H1 (cell line): ENCODE measurements at regions not wholly inside any gene's neighbourhood (a gene's known extent, or its start where the extent isn't known, plus 50 kb on each side); places are given as distances from the start of the nearest gene placed in this dataset.

Experiments
- CBX5 ChIP-seq: fragments of 300-800, 300-1000 bp; sonication (generic); IDR thresholded peaks from 2 replicates; pipeline ENCODE4 v1.7.1; 2016; ENCODE audit warnings: antibody characterized with exemption, low read length, low read depth
- EP300 ChIP-seq, 2 experiments: IDR thresholded peaks; 1 replicate in 1 of 2; 2 replicates in 1 of 2; pipeline ENCODE4 v1.6.1; 2011 to 2012; ENCODE audit warnings: low read depth in 2 of 2, low read length in 2 of 2, mild to moderate bottlenecking in 2 of 2, borderline replicate concordance in 1 of 2, inconsistent platforms in 1 of 2, moderate library complexity in 1 of 2
- JUND ChIP-seq: IDR thresholded peaks from 2 replicates; pipeline ENCODE4 v1.6.1; 2011; ENCODE audit warnings: mild to moderate bottlenecking, improper control_type of control experiment, low read length
- POU5F1 ChIP-seq: IDR thresholded peaks from 2 replicates; pipeline ENCODE4 v1.6.1; 2011; ENCODE audit warnings: low read depth, mild to moderate bottlenecking, low read length, moderate library complexity
- SIN3A ChIP-seq, 2 experiments: IDR thresholded peaks in 1 of 2; conservative IDR thresholded peaks in 1 of 2; 2 replicates each; pipeline ENCODE4 v1.6.1; 2011 to 2012; ENCODE audit warnings: low read length in 2 of 2, improper control_type of control experiment in 1 of 2, low read depth in 1 of 2, mild to moderate bottlenecking in 1 of 2
- TF ChIP-seq, protein P1 (sequence below): IDR thresholded peaks from 2 replicates; pipeline ENCODE4 v1.6.1; 2012; ENCODE audit warnings: low read length, inconsistent platforms

DNA sequence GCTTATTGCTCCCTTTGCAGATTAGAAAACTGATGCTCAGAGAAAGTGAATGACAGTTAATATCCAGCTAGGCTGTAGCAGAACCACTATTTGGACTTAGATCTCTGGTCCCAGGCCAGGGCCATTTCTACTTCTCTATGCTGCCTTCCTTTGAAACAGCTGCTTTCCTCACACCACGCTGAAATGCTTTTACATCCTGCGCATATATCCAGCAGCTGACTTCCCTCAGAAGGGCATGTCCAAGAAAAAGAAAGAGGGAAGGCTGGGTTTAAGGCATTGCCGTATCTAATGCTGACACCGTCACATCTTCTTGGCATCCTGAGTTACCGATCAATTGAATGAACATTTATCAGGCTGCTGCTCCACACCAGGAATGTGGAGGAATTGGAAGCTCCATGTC is 122.4 kb downstream of the UBE2U start (continued):
- no peak for TF ChIP-seq SIN3A (conservative IDR thresholded peaks at IDR 0.05 in 1 of 2, IDR thresholded peaks at IDR 0.05 in 1 of 2; ENCODE audit: low read depth in 1 of 2, low read length in 2 of 2)
- TF ChIP-seq EP300 (IDR thresholded peaks at IDR 0.05; ENCODE audit: borderline replicate concordance in 1 of 2, low read depth in 2 of 2, low read length in 2 of 2): no peak
- TF ChIP-seq JUND: no peak
- TF ChIP-seq, protein P1, sequence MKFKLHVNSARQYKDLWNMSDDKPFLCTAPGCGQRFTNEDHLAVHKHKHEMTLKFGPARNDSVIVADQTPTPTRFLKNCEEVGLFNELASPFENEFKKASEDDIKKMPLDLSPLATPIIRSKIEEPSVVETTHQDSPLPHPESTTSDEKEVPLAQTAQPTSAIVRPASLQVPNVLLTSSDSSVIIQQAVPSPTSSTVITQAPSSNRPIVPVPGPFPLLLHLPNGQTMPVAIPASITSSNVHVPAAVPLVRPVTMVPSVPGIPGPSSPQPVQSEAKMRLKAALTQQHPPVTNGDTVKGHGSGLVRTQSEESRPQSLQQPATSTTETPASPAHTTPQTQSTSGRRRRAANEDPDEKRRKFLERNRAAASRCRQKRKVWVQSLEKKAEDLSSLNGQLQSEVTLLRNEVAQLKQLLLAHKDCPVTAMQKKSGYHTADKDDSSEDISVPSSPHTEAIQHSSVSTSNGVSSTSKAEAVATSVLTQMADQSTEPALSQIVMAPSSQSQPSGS: no peak
- no peak for TF ChIP-seq CBX5
- no peak for TF ChIP-seq POU5F1
